ENCODE measurements at regions not wholly inside any gene's neighbourhood (a gene's known extent, or its start where the extent isn't known, plus 50 kb on each side); places are given as distances from the start of the nearest gene placed in this dataset.

DNA sequence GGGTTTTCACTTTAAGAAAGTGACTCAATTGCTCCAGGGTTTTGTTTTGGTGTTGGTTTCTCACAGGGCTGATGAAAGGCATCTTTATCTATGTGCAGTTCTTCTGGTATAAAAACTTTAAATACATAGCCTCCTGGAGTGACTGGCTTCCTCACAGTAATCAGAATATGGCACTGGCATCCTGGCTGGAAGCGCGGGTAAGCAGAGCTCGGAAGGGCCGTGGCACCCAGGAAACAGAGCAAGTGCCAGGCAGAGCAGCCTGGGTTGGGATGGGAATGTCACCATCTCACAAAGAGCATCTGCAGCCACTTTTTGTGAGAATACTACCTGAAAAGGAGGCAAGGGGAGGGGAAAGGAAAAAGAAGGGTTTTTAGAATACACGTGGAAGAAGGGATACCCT lies 534.7 kb downstream of the PLCL1 start:
- H3K4me3 ChIP-seq (ENCODE audit: low read length): no peak overlapping the region
- H3K4me1 ChIP-seq (ENCODE audit: control insufficient read depth, low read depth, low read length): peaks cover 13% of the 10 kb centered on the region
- H3K9ac ChIP-seq (ENCODE audit: low read length): no peak overlapping the region
- no peak overlapping the region for H3K27ac ChIP-seq (ENCODE audit: low read length)
- H3K36me3 ChIP-seq (ENCODE audit: control insufficient read depth, low read depth, low read length): no peaks in the 10 kb centered on the region
- no peaks in the 10 kb centered on the region for H3K27me3 ChIP-seq (ENCODE audit: control insufficient read depth, insufficient read depth, low read length)
- H3K9me3 ChIP-seq (ENCODE audit: control insufficient read depth, low read depth, low read length): no peaks in the 10 kb centered on the region

DNA sequence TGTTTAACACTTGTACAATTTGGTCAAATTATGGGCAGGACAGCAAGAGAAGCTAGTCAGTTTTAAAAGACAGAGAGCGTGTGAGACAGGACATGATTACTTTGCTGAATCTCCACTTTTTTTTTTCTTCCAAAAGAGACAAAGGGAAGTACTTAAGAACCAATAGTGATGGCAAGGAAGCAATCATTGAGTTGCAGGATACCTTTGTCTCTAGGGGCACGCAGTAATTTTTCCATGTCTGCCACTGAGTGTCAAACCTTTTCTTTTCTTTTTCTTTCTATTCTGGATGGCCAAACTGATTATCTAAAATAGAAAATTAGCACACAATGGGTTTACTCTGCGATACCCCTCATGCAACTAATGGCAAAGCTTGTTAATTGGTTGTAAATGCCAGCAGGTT lies 533.0 kb downstream of the PLCL1 start:
- H3K4me1 ChIP-seq (ENCODE audit: control insufficient read depth, low read depth, low read length): peaks cover 13% of the 10 kb centered on the region
- H3K27me3 ChIP-seq (ENCODE audit: control insufficient read depth, insufficient read depth, low read length): no peaks in the 10 kb centered on the region
- H3K9me3 ChIP-seq (ENCODE audit: control insufficient read depth, low read depth, low read length): no peaks in the 10 kb centered on the region
- H3K9ac ChIP-seq (ENCODE audit: low read length): no peak overlapping the region
- no peaks in the 10 kb centered on the region for H3K36me3 ChIP-seq (ENCODE audit: control insufficient read depth, low read depth, low read length)
- H3K27ac ChIP-seq (ENCODE audit: low read length): no peak overlapping the region
- H3K4me3 ChIP-seq (ENCODE audit: low read length): peak overlapping the region; percentile 1

DNA sequence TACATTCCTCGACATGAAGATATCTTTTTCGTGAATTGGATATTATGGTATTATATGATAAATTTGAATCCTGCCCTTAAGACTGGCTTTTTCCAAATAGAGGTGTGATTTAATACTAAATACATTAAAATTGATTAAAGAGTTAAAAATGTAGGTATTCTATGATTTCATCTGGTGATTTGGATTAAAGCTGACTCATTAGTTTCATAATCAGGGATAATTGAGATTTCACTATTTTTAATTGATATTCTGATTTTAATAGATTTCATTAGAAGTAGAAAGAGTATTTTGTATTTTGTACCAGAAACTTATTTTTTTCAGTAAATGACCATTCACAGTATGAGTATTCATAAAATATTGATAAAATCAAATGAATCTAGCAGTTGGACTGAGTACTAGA lies 524.1 kb downstream of the PLCL1 start:
- Histone ChIP-seq H3K36me3 (ENCODE audit: control insufficient read depth, low read depth, low read length) (no peaks in the 10 kb centered on the region), H3K4me1 (ENCODE audit: control insufficient read depth, low read depth, low read length) (no peaks in the 10 kb centered on the region), H3K4me3 (ENCODE audit: low read length) (no peak overlapping the region), H3K27me3 (ENCODE audit: control insufficient read depth, insufficient read depth, low read length) (no peaks in the 10 kb centered on the region), H3K9me3 (ENCODE audit: control insufficient read depth, low read depth, low read length) (no peaks in the 10 kb centered on the region), H3K9ac (ENCODE audit: low read length) (no peak overlapping the region), H3K27ac (ENCODE audit: low read length) (no peak overlapping the region)

DNA sequence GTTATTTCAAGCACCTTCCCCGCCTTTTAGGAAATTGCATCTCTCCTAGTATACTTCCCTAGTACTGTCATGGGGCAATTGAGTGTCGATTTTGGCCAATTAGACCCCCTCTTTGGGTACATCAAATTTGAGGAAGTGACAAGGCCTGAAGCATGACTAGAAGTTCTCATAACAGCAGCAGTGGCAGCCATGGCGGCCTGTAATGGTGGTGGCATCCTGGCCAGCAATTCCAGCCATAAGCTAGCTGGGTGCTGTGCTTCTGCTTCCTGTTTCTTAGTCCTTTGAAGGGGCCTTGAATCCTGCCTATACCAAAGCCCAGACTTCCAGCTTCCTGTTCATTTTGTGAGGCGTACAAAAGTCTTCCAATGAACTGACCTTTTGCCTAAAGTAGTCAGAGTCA lies 523.1 kb downstream of the PLCL1 start:
- H3K27ac ChIP-seq (ENCODE audit: low read length): no peak overlapping the region
- no peaks in the 10 kb centered on the region for H3K27me3 ChIP-seq (ENCODE audit: control insufficient read depth, insufficient read depth, low read length)
- H3K4me1 ChIP-seq (ENCODE audit: control insufficient read depth, low read depth, low read length): no peaks in the 10 kb centered on the region
- H3K9ac ChIP-seq (ENCODE audit: low read length): no peak overlapping the region
- H3K9me3 ChIP-seq (ENCODE audit: control insufficient read depth, low read depth, low read length): no peaks in the 10 kb centered on the region
- H3K36me3 ChIP-seq (ENCODE audit: control insufficient read depth, low read depth, low read length): no peaks in the 10 kb centered on the region
- H3K4me3 ChIP-seq (ENCODE audit: low read length): no peak overlapping the region

DNA sequence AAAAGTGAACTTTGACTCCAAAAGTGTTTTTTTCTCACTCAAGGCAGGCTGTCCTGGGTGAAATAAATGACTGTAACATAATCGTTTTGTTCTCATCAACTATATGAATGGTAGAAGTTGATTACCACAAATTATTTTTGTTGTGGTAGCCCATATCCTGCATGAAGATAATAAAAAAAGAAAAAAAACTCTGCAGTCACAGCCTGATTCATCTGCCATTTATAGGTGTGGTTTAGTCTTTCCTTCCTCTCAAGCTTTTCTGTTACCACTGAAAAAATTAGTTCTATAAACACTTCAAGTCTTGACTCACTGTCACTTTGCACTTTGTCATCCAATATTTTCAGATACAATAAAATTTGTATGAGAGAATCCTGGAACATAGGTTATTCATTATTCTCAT lies 522.0 kb downstream of the PLCL1 start:
- Histone ChIP-seq H3K27me3 (ENCODE audit: control insufficient read depth, insufficient read depth, low read length) (no peaks in the 10 kb centered on the region), H3K4me3 (ENCODE audit: low read length) (no peak overlapping the region), H3K9ac (ENCODE audit: low read length) (no peak overlapping the region), H3K4me1 (ENCODE audit: control insufficient read depth, low read depth, low read length) (no peaks in the 10 kb centered on the region), H3K36me3 (ENCODE audit: control insufficient read depth, low read depth, low read length) (no peaks in the 10 kb centered on the region), H3K9me3 (ENCODE audit: control insufficient read depth, low read depth, low read length) (no peaks in the 10 kb centered on the region), H3K27ac (ENCODE audit: low read length) (no peak overlapping the region)

DNA sequence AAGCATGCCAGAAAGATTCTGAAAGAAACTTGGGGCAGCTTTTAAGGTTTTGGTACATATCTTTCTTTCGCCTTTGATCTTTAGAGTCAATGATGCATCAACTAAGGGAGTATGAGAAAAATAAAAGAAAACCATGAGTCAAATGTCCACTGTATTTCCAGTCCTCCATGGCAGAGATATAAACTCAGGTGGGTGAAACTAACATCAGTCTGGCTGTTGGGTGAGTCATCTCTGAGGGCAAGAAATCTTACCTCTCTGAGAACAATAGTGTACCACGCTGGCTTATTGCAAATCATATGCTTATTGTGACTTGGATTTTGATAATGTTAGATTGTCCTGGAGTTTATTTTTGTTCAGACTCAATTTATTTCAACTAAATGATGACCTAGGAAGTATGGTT lies 521.0 kb downstream of the PLCL1 start:
- H3K4me3 ChIP-seq (ENCODE audit: low read length): no peak overlapping the region
- no peaks in the 10 kb centered on the region for H3K27me3 ChIP-seq (ENCODE audit: control insufficient read depth, insufficient read depth, low read length)
- no peak overlapping the region for H3K9ac ChIP-seq (ENCODE audit: low read length)
- no peaks in the 10 kb centered on the region for H3K4me1 ChIP-seq (ENCODE audit: control insufficient read depth, low read depth, low read length)
- H3K36me3 ChIP-seq (ENCODE audit: control insufficient read depth, low read depth, low read length): no peaks in the 10 kb centered on the region
- no peaks in the 10 kb centered on the region for H3K9me3 ChIP-seq (ENCODE audit: control insufficient read depth, low read depth, low read length)
- no peak overlapping the region for H3K27ac ChIP-seq (ENCODE audit: low read length)

DNA sequence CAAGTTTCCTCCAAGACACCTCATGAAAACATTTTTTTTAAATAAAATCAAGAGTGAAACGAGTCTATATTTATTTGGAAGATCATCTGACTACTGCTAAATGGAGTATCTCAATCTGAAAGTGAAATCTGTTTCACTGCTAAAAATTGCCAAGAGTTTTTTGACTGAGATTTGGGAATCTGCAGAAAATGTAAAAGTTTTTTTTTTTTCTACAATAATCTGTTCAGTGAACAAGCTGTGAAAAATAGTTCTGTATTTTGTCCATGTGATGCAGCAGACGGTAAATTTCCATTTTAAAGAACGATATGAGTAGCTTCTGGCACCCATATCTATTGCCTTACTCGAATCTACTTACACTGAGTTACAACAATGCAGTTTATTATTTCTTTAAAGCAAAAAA lies 519.7 kb downstream of the PLCL1 start:
- H3K27me3 ChIP-seq (ENCODE audit: control insufficient read depth, insufficient read depth, low read length): no peaks in the 10 kb centered on the region
- H3K9ac ChIP-seq (ENCODE audit: low read length): no peak overlapping the region
- no peaks in the 10 kb centered on the region for H3K4me1 ChIP-seq (ENCODE audit: control insufficient read depth, low read depth, low read length)
- H3K36me3 ChIP-seq (ENCODE audit: control insufficient read depth, low read depth, low read length): no peaks in the 10 kb centered on the region
- H3K4me3 ChIP-seq (ENCODE audit: low read length): no peak overlapping the region
- H3K9me3 ChIP-seq (ENCODE audit: control insufficient read depth, low read depth, low read length): no peaks in the 10 kb centered on the region
- no peak overlapping the region for H3K27ac ChIP-seq (ENCODE audit: low read length)

DNA sequence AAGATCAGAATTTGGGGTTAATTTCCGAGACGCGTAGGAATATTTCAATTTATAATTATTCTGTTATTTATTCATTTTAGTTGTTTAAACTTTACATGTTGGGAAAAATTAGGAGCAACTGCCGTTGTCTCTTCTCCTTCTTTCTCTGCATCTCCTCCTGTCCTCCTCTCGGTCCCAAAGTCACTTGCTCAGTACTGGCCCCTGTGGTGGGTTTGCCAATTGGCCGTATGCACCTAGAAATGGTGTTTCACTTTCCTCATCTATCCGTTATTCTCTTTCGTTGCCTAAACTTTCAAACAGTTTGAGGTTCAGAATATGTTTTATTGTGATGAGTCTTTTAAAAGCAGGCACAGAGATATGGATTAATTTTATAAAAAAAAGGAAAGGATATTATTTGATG lies 517.9 kb downstream of the PLCL1 start:
- no peak overlapping the region for H3K27ac ChIP-seq (ENCODE audit: low read length)
- H3K27me3 ChIP-seq (ENCODE audit: control insufficient read depth, insufficient read depth, low read length): no peaks in the 10 kb centered on the region
- no peaks in the 10 kb centered on the region for H3K9me3 ChIP-seq (ENCODE audit: control insufficient read depth, low read depth, low read length)
- H3K4me3 ChIP-seq (ENCODE audit: low read length): no peak overlapping the region
- H3K36me3 ChIP-seq (ENCODE audit: control insufficient read depth, low read depth, low read length): no peaks in the 10 kb centered on the region
- no peak overlapping the region for H3K9ac ChIP-seq (ENCODE audit: low read length)
- H3K4me1 ChIP-seq (ENCODE audit: control insufficient read depth, low read depth, low read length): peaks cover 10% of the 10 kb centered on the region

DNA sequence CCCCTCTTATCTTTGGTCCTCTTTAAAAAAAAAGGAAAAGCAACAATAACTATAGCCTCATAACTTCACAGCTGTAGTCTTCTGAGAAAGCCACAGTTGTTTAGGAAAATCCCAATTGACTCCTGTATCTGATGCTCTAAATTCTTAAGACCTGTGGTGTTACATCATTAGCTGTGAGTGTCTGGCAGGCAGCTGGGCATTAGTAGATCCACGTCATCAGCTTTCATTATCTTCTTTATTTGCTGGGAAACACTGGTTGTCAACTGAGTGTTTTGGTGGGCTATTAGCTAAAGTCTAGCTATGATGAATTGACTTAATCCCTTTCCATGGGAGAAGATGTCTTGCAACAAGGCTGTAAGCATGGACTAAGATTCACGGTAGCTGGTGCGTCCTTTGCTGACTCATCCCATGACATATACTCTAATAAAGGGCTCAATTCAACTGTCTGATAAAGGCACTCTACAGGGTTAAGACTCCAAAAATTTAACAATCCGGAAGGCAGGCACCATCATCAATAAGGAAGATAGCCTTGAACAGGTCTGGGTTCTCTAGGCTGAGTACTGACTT lies 517.2 kb downstream of the PLCL1 start:
- no peaks in the 10 kb centered on the region for H3K27me3 ChIP-seq (ENCODE audit: control insufficient read depth, insufficient read depth, low read length)
- H3K27ac ChIP-seq (ENCODE audit: low read length): no peak overlapping the region
- H3K9ac ChIP-seq (ENCODE audit: low read length): no peak overlapping the region
- no peak overlapping the region for H3K4me3 ChIP-seq (ENCODE audit: low read length)
- peaks cover 13% of the 10 kb centered on the region for H3K4me1 ChIP-seq (ENCODE audit: control insufficient read depth, low read depth, low read length)
- H3K36me3 ChIP-seq (ENCODE audit: control insufficient read depth, low read depth, low read length): no peaks in the 10 kb centered on the region
- no peaks in the 10 kb centered on the region for H3K9me3 ChIP-seq (ENCODE audit: control insufficient read depth, low read depth, low read length)

DNA sequence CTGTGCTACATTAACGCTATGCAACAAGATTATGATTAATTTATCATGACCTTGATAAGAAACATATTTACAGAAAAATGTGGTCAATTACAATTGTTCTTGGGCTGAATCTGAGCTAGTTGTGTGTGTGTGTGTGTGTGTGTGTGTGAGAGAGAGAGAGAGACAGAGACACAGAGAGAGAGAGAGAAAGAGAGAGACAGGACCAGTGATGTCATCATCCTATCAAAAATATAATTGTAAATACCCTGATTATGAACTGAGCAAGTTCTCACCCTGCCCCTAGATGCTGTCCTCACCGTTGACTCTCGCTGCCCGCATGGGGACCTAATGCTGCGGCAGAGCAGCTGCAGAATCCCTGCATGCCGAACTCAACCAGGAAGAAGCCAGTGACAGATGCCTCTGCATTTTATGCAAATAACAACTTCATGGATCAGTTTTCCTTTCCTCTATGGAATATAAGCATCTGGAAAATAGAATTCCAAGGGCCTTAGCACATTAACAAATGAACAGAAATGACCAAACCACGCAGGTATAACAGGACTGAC lies 512.5 kb downstream of the PLCL1 start:
- Histone ChIP-seq H3K27ac (ENCODE audit: low read length) (no peak overlapping the region), H3K27me3 (ENCODE audit: control insufficient read depth, insufficient read depth, low read length) (no peaks in the 10 kb centered on the region), H3K4me3 (ENCODE audit: low read length) (no peak overlapping the region), H3K4me1 (ENCODE audit: control insufficient read depth, low read depth, low read length) (peaks cover 13% of the 10 kb centered on the region), H3K9ac (ENCODE audit: low read length) (no peak overlapping the region), H3K36me3 (ENCODE audit: control insufficient read depth, low read depth, low read length) (no peaks in the 10 kb centered on the region), H3K9me3 (ENCODE audit: control insufficient read depth, low read depth, low read length) (no peaks in the 10 kb centered on the region)

DNA sequence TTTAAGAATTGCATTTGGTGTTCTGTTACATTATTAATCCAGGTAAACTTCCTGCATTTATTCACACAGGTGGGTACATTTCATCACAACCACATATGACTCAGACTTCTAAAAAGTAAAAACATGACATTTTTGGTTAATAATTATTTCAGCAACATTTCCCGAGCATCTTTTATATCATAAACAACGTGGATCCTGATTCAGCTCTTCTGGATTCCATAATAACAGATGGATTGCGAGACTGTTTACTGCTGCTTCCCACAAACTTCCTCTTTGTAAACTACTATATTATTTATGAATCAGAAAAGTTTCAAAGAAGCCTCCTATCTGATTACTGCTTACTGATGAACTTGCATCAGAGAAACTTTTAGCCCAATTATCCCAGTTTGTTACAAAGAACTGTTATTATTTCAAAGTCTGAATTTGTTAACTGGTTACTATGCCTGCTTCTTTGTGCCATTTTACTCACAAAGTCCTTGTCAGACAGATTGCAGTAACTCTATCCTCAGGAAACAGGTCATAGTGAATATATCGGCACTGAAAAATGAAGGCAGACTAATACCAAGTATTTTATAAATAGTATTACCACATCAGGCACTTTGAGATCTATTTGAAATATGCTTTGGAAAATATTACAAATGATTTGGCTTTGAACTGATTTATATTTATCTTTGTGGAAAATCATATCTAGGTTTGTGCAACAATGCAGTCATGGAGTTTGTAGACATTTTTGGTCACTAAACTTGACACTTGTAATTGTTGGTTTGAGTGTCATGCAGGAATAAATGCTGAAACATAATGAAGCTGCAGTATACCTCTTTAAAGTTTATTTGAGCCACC lies 511.6 kb downstream of the PLCL1 start:
- peaks cover 13% of the 10 kb centered on the region for H3K4me1 ChIP-seq (ENCODE audit: control insufficient read depth, low read depth, low read length)
- H3K27ac ChIP-seq (ENCODE audit: low read length): no peak overlapping the region
- no peak overlapping the region for H3K9ac ChIP-seq (ENCODE audit: low read length)
- no peaks in the 10 kb centered on the region for H3K36me3 ChIP-seq (ENCODE audit: control insufficient read depth, low read depth, low read length)
- no peaks in the 10 kb centered on the region for H3K9me3 ChIP-seq (ENCODE audit: control insufficient read depth, low read depth, low read length)
- no peaks in the 10 kb centered on the region for H3K27me3 ChIP-seq (ENCODE audit: control insufficient read depth, insufficient read depth, low read length)
- H3K4me3 ChIP-seq (ENCODE audit: low read length): no peak overlapping the region

Measured in iPS-18a (cell line).